ENCODE measurements at regions not wholly inside any gene's neighbourhood (a gene's known extent, or its start where the extent isn't known, plus 50 kb on each side); places are given as distances from the start of the nearest gene placed in this dataset.
A peak's percentile ranks its signal among the peaks of the same experiment; 100 is the strongest.
"Not testable (repeated sequence)": the region's sequence is repeated elsewhere in the genome, so short reads cannot be mapped to it uniquely, and the experiment has no call there.

GRCh38 chr7:82506208-82506607 is 62.6 kb upstream of the CACNA2D1 start:
- in situ Hi-C loops (cut with HindIII; ENCODE audit: low pct_ligation_motif_present, low sequenced_read_pairs), result no loop called here
- H3K4me3 ChIP-seq (ENCODE audit: low read depth, low read length), result no peak overlapping the region
- no peaks in the 10 kb centered on the region for H3K27me3 ChIP-seq (replicated peaks)
- H3K27ac ChIP-seq, result no peak overlapping the region
- no peaks in the 10 kb centered on the region for H3K36me3 ChIP-seq (replicated peaks)
- DNase-seq, result peak; percentile 9
- peak; percentile 28 for TF ChIP-seq CTCF (IDR thresholded peaks at IDR 0.05; ENCODE audit: low read depth, low read length, missing control alignments)

GRCh38 chr7:82501346-82501745 is 57.8 kb upstream of the CACNA2D1 start:
- DNase-seq, result no peak
- Histone ChIP-seq H3K36me3 (replicated peaks) (no peaks in the 10 kb centered on the region), H3K27ac (no peak overlapping the region), H3K4me3 (ENCODE audit: low read depth, low read length) (no peak overlapping the region), H3K27me3 (replicated peaks) (no peaks in the 10 kb centered on the region)
- TF ChIP-seq CTCF (IDR thresholded peaks at IDR 0.05; ENCODE audit: low read depth, low read length, missing control alignments), result no peak
- in situ Hi-C loops (cut with HindIII; ENCODE audit: low pct_ligation_motif_present, low sequenced_read_pairs), result no loop called here

GRCh38 chr7:82499546-82499945 is 56.0 kb upstream of the CACNA2D1 start:
- in situ Hi-C loops (cut with HindIII; ENCODE audit: low pct_ligation_motif_present, low sequenced_read_pairs); H3K27me3 ChIP-seq (replicated peaks); H3K4me3 ChIP-seq (ENCODE audit: low read depth, low read length); H3K36me3 ChIP-seq (replicated peaks); H3K27ac ChIP-seq; DNase-seq: not testable (repeated sequence)

- H3K36me3 ChIP-seq (replicated peaks), result no peaks in the 10 kb centered on the region
- DNase-seq, result no peak
- H3K4me3 ChIP-seq (ENCODE audit: low read depth, low read length), result no peak overlapping the region
- no peak overlapping the region for H3K27ac ChIP-seq
- in situ Hi-C loops (cut with HindIII; ENCODE audit: low pct_ligation_motif_present, low sequenced_read_pairs), result no loop called here
- TF ChIP-seq CTCF (IDR thresholded peaks at IDR 0.05; ENCODE audit: low read depth, low read length, missing control alignments), result no peak
- no peaks in the 10 kb centered on the region for H3K27me3 ChIP-seq (replicated peaks)
Observed at GRCh38 chr7:82494420-82494819, 50.8 kb upstream of the CACNA2D1 start.

All from brain microvascular endothelial cell (primary cell).